Activated CD8-positive, alpha-beta memory T cell treated with anti-CD3 and anti-CD28 coated beads for 36 hours (primary cell): ENCODE measurements at regions not wholly inside any gene's neighbourhood (a gene's known extent, or its start where the extent isn't known, plus 50 kb on each side); places are given as distances from the start of the nearest gene placed in this dataset.
"Not testable (repeated sequence)": the region's sequence is repeated elsewhere in the genome, so short reads cannot be mapped to it uniquely, and the experiment has no call there.

Experiments
- CTCF ChIA-PET: fragments of 350-600 bp; sonication (Branson Sonifier 250); formaldehyde crosslinking; loops from one replicate; lab custom pipeline; 2021; ENCODE audit warnings: antibody characterized with exemption; lab: Charles Lee
- POLR2A ChIA-PET: fragments of 350-600 bp; sonication (Branson Sonifier 250); formaldehyde crosslinking; loops from one replicate; lab custom pipeline; 2021; ENCODE audit warnings: antibody characterized with exemption; lab: Charles Lee

GRCh38 chr11:93032580-93032979 is 63.1 kb downstream of the MTNR1B start:
- CTCF ChIA-PET: no interaction called here

DNA sequence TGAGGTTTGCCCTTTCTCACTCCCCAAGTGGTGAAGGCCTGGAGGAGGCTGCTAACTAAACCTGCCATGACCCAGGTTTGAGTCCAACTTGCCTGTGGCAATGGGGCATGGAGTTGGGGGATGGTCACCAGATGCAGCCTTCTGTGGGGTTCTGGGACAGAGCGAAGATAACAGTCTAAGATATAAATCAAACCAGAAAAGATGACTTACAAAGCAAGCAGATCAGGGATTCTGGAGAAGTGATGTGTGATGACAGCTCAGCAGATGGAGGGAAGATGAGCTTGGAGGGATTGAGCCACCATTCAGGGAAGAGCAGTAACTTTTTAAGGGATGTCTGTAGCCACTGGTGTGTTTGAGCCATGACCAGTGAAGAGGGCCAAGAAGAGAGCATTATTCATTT is 63.6 kb downstream of the MTNR1B start:
- ChIA-PET POLR2A (no interaction called here), CTCF (no interaction called here)

More at GRCh38 chr11:93032580-93032979, 63.1 kb downstream of the MTNR1B start:
- POLR2A ChIA-PET: no interaction called here

DNA sequence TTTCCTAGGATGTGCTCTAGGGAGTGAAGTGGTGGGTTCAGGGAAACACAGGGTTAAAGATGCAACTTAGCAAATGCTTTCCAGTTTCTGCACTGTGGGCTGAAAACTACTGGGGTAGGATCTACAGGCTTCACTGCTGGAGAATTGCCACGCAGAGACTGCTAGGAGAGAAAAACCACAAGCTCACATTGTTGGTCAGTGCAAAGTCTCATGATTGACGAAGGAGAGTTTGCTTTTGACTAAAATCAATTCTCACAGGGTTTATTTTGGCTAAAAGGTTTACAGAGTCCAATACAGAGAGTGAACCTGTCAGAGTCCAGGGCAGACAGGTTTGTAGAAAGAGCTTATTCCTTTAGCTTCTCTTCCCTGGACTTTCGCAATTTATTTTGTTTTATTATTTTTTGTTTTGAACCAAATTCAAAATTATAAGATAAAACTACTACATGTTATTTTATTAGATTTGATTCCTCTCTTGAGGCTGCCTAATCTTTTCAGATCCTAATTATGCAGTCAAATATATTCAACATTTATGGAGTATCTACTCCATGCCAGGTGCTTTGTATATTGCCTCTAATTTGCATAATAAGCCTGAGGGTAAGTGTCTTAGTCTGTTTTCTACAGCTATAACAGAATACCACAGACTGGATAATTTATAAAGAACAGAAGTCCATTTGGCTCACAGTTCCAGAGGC is 64.7 kb downstream of the MTNR1B start:
- POLR2A ChIA-PET: no interaction called here
- CTCF ChIA-PET: no interaction called here

GRCh38 chr11:93034723-93035039 is 65.2 kb downstream of the MTNR1B start:
- ChIA-PET POLR2A (no interaction called here), CTCF (no interaction called here)

DNA sequence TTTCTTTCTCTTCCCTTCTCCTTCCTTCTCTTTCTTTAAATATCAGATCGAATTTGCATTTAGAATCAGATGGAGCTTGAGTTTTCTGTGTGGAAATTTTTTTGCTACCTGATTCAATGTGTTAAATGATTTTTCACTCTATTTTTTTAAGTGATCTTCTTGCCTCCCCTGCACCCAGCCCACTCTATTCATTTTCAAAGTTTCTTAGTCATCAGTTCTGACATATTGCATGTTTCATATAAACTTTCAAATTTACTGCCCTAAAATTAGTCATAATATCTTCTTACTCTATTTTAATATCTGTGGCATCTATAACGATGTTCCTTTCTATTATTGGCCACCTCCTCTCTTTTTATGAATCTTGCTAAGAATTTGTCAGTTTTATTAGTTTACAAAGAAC is 69.1 kb downstream of the MTNR1B start:
- POLR2A ChIA-PET: no interaction called here
- CTCF ChIA-PET: no interaction called here

DNA sequence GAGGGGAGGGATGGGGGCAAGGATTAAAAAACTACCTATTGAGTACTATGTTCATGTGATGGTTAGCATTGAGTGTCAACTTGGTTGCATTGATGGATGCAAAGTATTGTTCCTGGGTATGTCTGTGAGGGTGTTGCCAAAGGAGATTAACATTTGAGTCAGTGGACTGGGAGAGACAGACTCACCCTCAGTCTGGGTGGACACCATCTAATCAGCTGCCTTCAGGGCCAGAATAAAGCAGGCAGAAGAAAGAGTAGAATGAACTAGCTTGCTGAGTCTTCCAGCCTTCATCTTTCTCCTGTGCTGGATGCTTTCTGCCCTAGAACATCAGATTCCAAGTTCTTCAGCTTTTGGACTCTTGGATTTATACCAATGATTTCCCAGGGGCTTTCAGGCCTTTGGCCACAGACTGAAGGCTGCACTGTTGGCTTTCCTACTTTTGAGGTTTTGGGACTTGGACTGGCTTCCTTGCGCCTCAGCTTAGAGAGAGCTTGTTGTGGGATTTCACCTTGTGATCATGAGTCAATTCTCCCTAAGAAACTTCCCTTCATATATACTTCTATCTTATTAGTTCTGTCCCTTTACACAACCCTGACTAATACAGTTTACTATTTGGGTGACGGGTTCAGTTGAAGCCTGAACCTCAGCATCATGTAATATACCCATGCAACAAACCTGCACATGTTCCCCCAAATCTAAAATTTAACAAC is 70.2 kb downstream of the MTNR1B start:
- CTCF ChIA-PET: no interaction called here
- POLR2A ChIA-PET: no interaction called here

DNA sequence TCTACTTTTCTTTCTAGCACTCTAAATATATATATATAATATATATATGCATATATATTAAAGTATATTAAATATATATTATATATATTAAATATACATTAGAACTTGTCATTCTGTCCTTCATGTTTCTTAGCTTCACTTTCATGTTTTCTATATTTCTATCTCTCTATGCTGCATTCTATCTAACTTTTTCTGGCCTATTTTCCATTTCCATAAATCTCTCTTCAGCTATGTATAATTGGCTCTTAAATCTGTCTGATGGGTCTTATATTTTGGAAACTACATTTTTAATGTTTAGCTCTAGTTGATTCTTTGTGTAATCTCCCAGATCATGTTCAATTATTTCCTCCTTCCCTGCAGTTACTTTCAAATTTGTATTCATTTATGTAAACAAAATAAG is 72.2 kb downstream of the MTNR1B start:
- CTCF ChIA-PET: no interaction called here
- POLR2A ChIA-PET: no interaction called here

- CTCF ChIA-PET, POLR2A ChIA-PET: not testable (repeated sequence)
These were observed 73.7 kb downstream of the MTNR1B start for GRCh38 chr11:93043186-93043585.

- ChIA-PET CTCF (no interaction called here), POLR2A (no interaction called here)
These were observed 80.3 kb downstream of the MTNR1B start for GRCh38 chr11:93049740-93050139.

GRCh38 chr11:93051186-93051585 is 81.7 kb downstream of the MTNR1B start:
- POLR2A ChIA-PET: no interaction called here
- CTCF ChIA-PET: no interaction called here

- POLR2A ChIA-PET: interaction anchor here (0.7 kb wide), 1 partner anchor 273 kb away, joined by 8 read pairs; no protein-coding TSS in a partner anchor
- CTCF ChIA-PET: no interaction called here
These were observed 84.4 kb downstream of the MTNR1B start for GRCh38 chr11:93053864-93054263.

GRCh38 chr11:93054279-93054678 is 84.8 kb downstream of the MTNR1B start:
- ChIA-PET POLR2A (interaction anchor here (0.7 kb wide), 1 partner anchor 272 kb away, joined by 8 read pairs; no protein-coding TSS in a partner anchor), CTCF (no interaction called here)

DNA sequence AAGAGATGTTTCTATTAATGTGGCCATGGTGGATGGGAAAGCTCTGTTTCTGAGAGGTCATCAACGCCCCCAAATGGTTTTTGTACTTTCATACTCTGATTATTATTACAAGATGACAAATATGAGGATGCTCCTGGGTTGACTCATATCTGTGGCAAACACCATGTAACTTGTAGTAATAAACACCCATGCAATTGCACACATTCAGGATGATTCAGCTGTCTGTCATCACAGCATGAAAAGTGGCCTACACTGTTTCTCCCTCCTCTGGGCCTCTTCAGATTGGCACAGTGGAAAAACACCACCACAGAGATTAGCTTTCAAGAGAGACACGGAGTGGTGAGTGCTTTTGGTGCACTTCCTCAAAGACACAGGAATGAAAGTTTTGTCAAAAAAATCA is 85.4 kb downstream of the MTNR1B start:
- ChIA-PET CTCF (interaction anchor here (0.6 kb wide), 1 partner anchor 130 kb away, joined by 3 read pairs; no protein-coding TSS in a partner anchor), POLR2A (no interaction called here)

DNA sequence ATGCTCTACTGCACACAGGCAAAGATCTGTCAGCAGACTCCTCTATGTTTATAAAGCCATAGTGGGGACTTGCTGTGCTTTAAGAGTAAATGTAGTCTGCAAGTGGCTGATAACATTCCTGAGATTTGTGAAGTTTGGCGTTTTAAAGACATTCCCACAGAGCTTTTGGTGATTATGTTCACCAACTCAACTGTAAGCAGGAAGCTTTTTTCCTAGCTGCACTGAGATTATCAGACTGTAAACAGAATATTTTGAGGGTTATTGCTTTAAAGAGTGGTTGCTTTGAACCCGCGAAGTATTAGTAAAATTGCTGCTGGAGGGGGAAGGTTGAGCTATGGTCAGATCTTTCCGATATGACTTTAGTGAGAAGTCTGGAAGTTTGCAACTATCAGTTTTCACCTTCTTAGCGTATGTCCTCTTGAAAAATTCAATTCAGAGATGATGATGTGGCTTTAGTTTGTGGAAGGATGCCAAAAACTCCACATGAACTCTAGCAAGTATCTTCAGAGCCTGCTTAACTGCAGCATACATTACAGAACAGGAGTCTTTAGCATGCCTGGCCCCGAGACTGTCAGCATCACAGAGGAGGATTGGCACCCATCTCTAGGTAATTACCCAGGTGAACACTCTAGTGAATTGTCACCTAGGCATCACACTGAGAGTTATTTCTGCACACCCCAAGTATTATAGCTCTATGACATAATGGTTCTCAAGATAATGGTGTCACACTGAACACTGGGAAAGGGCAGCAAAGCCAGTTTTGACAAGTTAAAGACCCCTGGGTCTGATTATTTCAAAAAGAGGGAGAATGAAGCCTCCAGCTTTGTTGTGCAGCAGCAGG is 89.9 kb downstream of the MTNR1B start:
- POLR2A ChIA-PET: no interaction called here
- CTCF ChIA-PET: no interaction called here

DNA sequence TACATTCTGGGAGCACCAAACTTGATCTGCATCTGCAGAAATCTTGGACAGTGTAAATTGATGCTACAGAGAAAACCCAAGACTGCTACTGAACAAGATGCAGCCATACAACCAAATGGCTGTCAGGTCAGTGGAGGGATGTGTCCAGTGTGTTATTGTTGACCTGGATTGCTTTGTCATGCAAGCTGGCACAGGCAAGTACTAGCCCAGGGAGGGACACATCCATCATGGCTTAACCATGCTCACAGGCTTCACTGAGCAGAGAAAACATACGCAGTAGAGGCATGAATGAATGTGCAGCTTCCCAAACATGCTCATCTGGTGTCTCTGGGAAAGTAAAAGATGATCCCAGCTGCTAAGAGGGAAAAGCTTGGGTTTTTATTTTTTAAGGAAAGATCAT is 93.6 kb downstream of the MTNR1B start:
- POLR2A ChIA-PET: no interaction called here
- CTCF ChIA-PET: no interaction called here

GRCh38 chr11:93065074-93065674 is 95.7 kb downstream of the MTNR1B start:
- POLR2A ChIA-PET, CTCF ChIA-PET: not testable (repeated sequence)

DNA sequence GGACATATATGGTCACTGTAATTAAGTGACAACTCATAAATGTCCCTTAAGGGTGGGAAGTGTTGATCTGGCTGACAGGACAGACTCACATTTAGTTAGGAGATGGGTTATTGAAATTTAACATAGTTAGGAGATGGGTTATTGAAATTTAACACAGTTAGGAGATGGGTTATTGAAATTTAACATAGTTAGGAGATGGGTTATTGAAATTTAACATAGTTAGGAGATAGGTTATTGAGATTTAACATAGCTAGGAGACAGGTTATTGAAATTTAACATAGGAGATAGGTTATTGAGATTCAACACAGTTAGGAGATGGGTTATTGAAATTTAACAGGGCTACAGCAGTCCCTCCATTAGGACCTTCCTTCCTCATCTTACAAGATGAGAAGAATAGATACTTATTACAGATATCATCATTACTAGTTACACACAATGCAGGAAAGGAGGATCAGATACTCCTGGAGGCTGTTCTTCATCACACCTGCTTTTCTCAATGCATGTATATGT is 98.5 kb downstream of the MTNR1B start:
- CTCF ChIA-PET: interaction anchor here (0.6 kb wide), 1 partner anchor 27 kb away, joined by 3 read pairs; no protein-coding TSS in a partner anchor
- POLR2A ChIA-PET: no interaction called here

DNA sequence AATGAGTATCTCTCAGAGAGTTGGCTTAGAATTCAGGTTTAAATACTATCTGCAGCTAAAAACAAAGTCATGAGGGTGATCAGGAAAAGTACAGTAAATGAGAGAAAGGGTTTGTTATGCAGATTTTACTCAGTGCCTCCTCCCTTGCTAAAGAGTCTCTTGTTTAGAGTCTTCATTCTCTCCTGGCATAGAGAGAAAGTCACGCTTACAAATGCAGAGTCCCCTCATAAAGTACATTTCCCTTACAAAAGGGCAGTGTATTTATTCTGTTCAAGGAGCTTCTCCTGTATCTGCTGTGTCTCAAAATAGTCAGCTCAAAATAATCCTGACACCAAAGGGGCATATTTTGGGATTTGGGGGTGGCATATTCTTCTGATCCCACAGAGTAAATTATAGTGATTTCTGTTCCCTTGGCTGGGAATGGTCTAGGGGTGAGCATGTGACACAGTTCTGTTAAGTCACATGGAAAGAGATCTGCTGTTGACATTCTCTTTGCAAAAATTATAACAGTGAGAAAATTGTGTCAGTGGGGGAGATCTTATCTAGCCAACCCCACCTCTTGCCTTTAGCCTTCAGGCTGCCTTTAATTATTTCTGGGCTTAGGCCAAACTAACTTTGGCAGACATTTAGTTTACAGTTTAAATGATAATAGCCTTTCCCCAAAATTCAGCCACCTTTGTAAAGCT is 102.9 kb downstream of the MTNR1B start:
- POLR2A ChIA-PET: no interaction called here
- CTCF ChIA-PET: no interaction called here

- ChIA-PET CTCF (no interaction called here), POLR2A (no interaction called here)
These were observed 103.6 kb downstream of the MTNR1B start for GRCh38 chr11:93073026-93073425.
